Esophagus squamous epithelium (tissue), 4 donors: ENCODE measurements at regions not wholly inside any gene's neighbourhood (a gene's known extent, or its start where the extent isn't known, plus 50 kb on each side); places are given as distances from the start of the nearest gene placed in this dataset.

Source experiments
- CTCF ChIP-seq, 6 experiments: fragments of 450-650 bp in 4 of 6; fragments of 200-600 bp in 2 of 6; sonication (generic) in 2 of 6; IDR thresholded peaks; one replicate each; pipeline ENCODE4 v1.5.1; 2016 to 2019; ENCODE audit warnings: antibody characterized with exemption in 6 of 6, mild to moderate bottlenecking in 4 of 6, moderate library complexity in 4 of 6
- POLR2A ChIP-seq, 4 donors: fragments of 450-650 bp; IDR thresholded peaks; one replicate each; pipeline ENCODE4 v1.6.1; 2017; ENCODE audit warnings: antibody characterized with exemption in 4 of 4, mild to moderate bottlenecking in 4 of 4, moderate library complexity in 3 of 4

DNA sequence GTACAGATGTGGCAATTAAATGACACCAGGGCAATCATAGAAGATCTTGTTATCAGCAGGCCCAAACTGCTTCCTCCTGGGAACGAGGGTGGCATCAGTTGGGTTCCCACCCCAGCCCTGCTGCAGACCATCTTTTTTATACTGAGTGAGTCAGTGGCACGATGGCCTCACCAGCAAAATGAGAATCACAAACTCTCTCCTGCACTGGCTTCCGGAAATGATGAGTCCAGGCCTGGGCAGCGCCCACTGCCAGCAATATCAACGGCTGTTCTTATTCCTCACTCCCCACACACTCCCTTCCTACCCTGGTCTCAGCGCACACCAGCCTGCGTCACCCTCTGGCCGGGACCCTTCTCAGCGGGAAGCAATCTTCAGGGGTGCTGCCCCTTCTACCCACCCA lies 340.3 kb downstream of the FOXL1 start:
- TF ChIP-seq CTCF (IDR thresholded peaks at IDR 0.05) (no peak), POLR2A (IDR thresholded peaks at IDR 0.05) (no peak)
